Heart left ventricle (tissue), 16 donors: ENCODE measurements at regions not wholly inside any gene's neighbourhood (a gene's known extent, or its start where the extent isn't known, plus 50 kb on each side); places are given as distances from the start of the nearest gene placed in this dataset.

Experiments
- ATAC-seq, 4 donors: fragments of 200-7000 bp; cut with Tn5 transposase; one replicate each; pipeline ENCODE4 v1.9.1; 2020 to 2022; ENCODE audit warnings: moderate library complexity in 4 of 4, mild to moderate bottlenecking in 3 of 4, moderate number of reproducible peaks in 1 of 4
- DNase-seq, 5 donors: peaks; one replicate each; pipeline ENCODE4 v3.0.0-alpha.2; 2020
- H3K27ac ChIP-seq, 12 donors: fragments of 200-600 bp; sonication (generic) in 4 of 12; one replicate each; pipeline versions ENCODE4 v1.5.0 to v1.8.0; 2016 to 2022; ENCODE audit warnings: mild to moderate bottlenecking in 2 of 12
- H3K27me3 ChIP-seq, 9 donors: fragments of 200-600 bp; sonication (generic) in 2 of 9; one replicate each; pipeline versions ENCODE4 v1.5.1 to v1.8.0; 2016 to 2022; ENCODE audit warnings: mild to moderate bottlenecking in 3 of 9
- H3K36me3 ChIP-seq, 9 donors: fragments of 200-600 bp; sonication (generic) in 2 of 9; one replicate each; pipeline versions ENCODE4 v1.5.0 to v1.8.0; 2018 to 2022; ENCODE audit warnings: mild to moderate bottlenecking in 2 of 9
- H3K4me1 ChIP-seq, 12 donors: fragments of 200-600 bp; sonication (generic) in 4 of 12; one replicate each; pipeline versions ENCODE4 v1.5.0 to v1.8.0; 2016 to 2022; ENCODE audit warnings: mild to moderate bottlenecking in 3 of 12
- H3K4me3 ChIP-seq, 12 donors: fragments of 200-600 bp; sonication (generic) in 4 of 12; one replicate each; pipeline versions ENCODE4 v1.5.0 to v1.8.0; 2017 to 2022; ENCODE audit warnings: mild to moderate bottlenecking in 9 of 12, moderate library complexity in 4 of 12
- H3K9me3 ChIP-seq, 12 donors: fragments of 200-600 bp; sonication (generic) in 4 of 12; one replicate each; pipeline versions ENCODE4 v1.5.0 to v1.8.0; 2016 to 2022; ENCODE audit warnings: mild to moderate bottlenecking in 1 of 12
- CTCF ChIP-seq, 12 donors: fragments of 200-600 bp; sonication (generic) in 4 of 12; IDR thresholded peaks; one replicate each; pipeline versions ENCODE4 v1.5.0 to v1.8.0; 2018 to 2022; ENCODE audit warnings: antibody characterized with exemption in 12 of 12, mild to moderate bottlenecking in 5 of 12
- POLR2A ChIP-seq, 2 donors: fragments of 450-650 bp; IDR thresholded peaks; one replicate each; pipeline ENCODE4 v1.6.1; 2017; ENCODE audit warnings: antibody characterized with exemption in 2 of 2, mild to moderate bottlenecking in 2 of 2, moderate library complexity in 2 of 2
- WGBS, 4 donors: extraction: QIAGEN DNeasy Blood & Tissue Kit in 2 of 4; methylation state at CpG; one replicate each; pipeline versions ENCODE4 v1.1.5 to v1.1.7; 2013 to 2018; 5-methylcytosine and 5-hydroxymethylcytosine counted together
- intact Hi-C, 10 donors: fragments of 100-400 bp; cut with DNase I; formaldehyde crosslinking; loops; one replicate each; pipeline versions ENCODE4 v1.11.1 to v1.14.2; 2022
- donor health status: ischemic (EF 13 %, LVEDD 7.1; RV severe dilation, severe dysfunction).
- donor health status: healthy with polysubstance abuse.
- donor health status: DM: no; HTN: yes; CAD: no.
- donor health status: DM: no; HTN: no; CAD: no.
- donor health status: ischemic (EF 25% LVEDD 6.9; RV normal size, moderate dysfunction).
- donor health status: ischemic (EF 25% LVEDD 5.7; RV mildly dilated, moderate dysfunction).
- donor health status: healthy.
- donor health status: DM: yes; HTN: yes; CAD: no.
- donor health status: ischemic (EF 35%, LVEDD 5.7; RV mildly dilated, moderate dysfunction).
- donor health status: nonischemic (EF 11% LVEDD 7.7; RV severe dilation, severe dysfunction).
- donor health status: DM: yes; HTN: yes; CAD: no.
- donor health status: PGD.
- donor health status: ischemic (EF 29% LVEDD 5.4; RV normal size, mild dysfunction).
- donor health status: nonischemic (EF 23%, LVEDD 6.1; RV moderate dilation, normal function).

GRCh38 chr9:135326141-135326540, 153.4 kb upstream of the PPP1R26 start:
- H3K27ac ChIP-seq, result no peak overlapping the region
- H3K4me3 ChIP-seq, result no peak overlapping the region
- WGBS, 4 donors, result 78 to 89% (median 85%) methylated on average over 4 to 7 of the region's 7 CpGs
- ATAC-seq (no peak), DNase-seq (no peak)
- H3K36me3 ChIP-seq, result no peaks in the 10 kb centered on the region
- H3K4me1 ChIP-seq, result no peaks in the 10 kb centered on the region
- intact Hi-C loops, result no loop called here
- peaks cover 0 to 23% (median 2%) of the 10 kb centered on the region in 12 donors for H3K9me3 ChIP-seq
- peaks cover 0 to 30% (median 0%) of the 10 kb centered on the region in 9 donors for H3K27me3 ChIP-seq
- TF ChIP-seq CTCF (IDR thresholded peaks at IDR 0.05), result no peak
- TF ChIP-seq POLR2A (IDR thresholded peaks at IDR 0.05), result no peak

DNA sequence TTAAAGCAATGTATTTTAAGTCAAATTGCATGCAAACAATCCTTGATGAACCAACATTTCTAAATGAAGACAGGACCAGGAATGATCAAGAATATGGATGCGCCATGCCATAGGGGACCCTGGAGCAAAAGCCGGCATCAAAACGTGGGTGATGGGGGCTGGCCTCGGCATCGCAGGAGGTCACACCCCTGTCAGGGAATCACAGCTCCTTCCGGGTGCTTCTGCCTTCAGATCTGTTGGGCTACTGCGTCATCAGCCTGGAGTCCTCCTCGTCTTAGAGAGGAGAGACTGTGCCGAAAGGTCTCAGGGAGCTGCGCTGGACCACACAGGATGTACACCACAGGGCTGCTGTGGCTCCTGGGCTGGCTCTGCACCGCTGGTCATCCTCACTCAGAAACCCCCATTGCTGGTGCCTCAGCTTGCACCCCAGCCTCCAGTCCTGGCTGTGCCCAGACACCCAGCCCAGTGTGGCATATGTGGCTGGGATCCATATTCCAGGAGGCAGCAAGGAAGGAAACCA, 152.9 kb upstream of the PPP1R26 start:
- ATAC-seq (no peak), DNase-seq (no peak)
- Histone ChIP-seq H3K9me3 (peaks cover 0 to 23% (median 2%) of the 10 kb centered on the region in 12 donors), H3K27ac (no peak overlapping the region), H3K4me3 (no peak overlapping the region), H3K27me3 (peaks cover 0 to 27% (median 0%) of the 10 kb centered on the region in 9 donors), H3K36me3 (no peaks in the 10 kb centered on the region), H3K4me1 (no peaks in the 10 kb centered on the region)
- intact Hi-C loops, result no loop called here
- WGBS, 4 donors, result 81 to 86% (median 85%) methylated on average over 9 to 11 of the region's 11 CpGs
- TF ChIP-seq CTCF (IDR thresholded peaks at IDR 0.05), result no peak
- no peak for TF ChIP-seq POLR2A (IDR thresholded peaks at IDR 0.05)

DNA sequence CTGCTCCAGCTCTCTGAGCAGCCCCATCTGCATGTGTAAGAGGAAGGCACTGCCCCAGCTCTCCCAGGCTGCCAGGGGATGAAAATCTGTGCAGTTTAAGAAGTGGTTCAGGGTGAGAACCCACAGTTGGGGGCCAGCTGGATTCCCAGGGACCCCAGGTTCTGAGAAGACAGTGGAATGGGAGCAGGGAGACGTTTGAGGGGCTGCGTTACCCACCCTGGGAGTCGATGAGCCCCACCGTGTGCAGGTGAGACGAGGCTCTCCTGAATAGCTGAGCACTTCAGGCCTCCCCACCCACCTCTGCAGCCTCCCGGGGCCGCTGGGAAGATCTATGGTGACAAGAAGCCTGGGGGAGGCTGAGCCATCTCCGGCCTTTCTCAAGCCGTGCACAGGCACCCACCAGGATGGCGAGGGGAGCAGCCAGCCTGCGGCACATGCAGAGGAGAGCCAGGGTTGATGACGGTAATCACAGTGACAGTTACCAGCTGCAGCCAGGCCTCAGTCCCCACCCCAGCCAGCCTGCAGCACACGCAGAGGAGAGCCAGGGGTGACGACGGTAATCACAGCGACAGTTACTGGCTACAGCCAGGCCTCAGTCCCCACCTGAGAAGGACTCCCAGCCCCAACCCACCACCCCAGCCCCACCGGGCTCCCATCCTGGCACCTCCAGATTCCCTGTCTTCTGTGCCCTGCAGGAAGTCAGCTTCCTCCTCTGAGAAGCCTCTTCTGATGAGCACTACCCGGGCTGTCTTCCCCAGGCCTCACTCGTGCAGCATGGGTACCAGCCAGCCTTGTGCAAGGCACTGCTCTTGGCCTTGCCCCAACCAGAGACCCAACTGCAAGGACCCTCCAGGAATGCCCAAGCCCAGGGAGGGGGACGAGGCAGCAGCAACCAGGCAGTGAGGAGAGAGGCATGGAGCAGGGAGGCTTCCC, 150.8 kb upstream of the PPP1R26 start:
- Histone ChIP-seq H3K4me3 (no peak overlapping the region), H3K36me3 (no peaks in the 10 kb centered on the region), H3K4me1 (no peaks in the 10 kb centered on the region), H3K27ac (no peak overlapping the region), H3K9me3 (peaks cover 0 to 9% (median 0%) of the 10 kb centered on the region in 12 donors), H3K27me3 (peaks cover 0 to 19% (median 0%) of the 10 kb centered on the region in 9 donors)
- TF ChIP-seq POLR2A (IDR thresholded peaks at IDR 0.05) (no peak), CTCF (IDR thresholded peaks at IDR 0.05) (no peak)
- intact Hi-C loops, result no loop called here
- no peak for ATAC-seq
- 54 to 75% (median 64%) methylated on average over 9 to 20 of the region's 20 CpGs for WGBS, 4 donors
- DNase-seq, result no peak

DNA sequence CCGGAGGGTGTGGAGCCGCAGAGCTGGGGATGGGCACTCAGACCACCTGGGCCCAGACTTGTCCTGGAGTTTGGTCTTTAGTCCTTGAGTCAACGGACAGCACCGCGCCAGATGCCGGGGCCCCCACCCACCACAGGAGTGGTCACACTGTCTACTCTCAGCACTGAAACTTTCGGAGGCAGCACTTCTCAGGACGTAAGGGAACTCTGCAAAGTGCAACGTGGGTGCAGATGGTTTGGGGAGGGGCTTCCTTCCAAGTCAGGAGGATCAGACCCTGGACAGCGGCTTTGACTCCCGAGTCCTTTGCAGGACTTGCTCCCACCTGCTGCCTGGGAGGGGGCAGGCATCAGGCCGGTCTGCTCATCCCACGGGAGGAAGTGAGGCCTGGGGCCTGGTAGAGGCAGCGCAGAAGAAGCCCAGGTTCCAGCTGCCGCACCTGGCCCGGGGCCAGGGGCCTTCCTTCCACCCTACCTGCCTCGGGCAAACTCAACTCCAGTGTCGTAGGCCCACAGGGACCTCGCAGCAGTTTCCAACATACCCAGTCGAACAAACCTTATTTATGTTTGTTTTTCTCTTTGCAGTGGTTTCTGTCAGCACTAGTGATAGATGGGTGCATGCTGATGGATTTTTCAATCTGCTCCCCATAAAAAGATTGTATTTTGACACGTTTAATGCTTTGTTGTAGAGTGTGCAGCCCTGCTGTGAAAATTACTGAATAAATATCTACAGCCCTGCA, 149.8 kb upstream of the PPP1R26 start:
- Histone ChIP-seq H3K4me3 (no peak overlapping the region), H3K36me3 (no peaks in the 10 kb centered on the region), H3K4me1 (no peaks in the 10 kb centered on the region), H3K27ac (no peak overlapping the region), H3K9me3 (peaks cover 0 to 6% (median 0%) of the 10 kb centered on the region in 12 donors), H3K27me3 (peaks cover 0 to 19% (median 0%) of the 10 kb centered on the region in 9 donors)
- intact Hi-C loops, result no loop called here
- DNase-seq, result peak in 1 of 5 donors; percentile 6
- TF ChIP-seq CTCF (IDR thresholded peaks at IDR 0.05), result no peak
- ATAC-seq, result no peak
- WGBS, 4 donors, result 51 to 60% (median 55%) methylated on average over 21 of the region's 21 CpGs
